H1 (cell line): ENCODE measurements at regions not wholly inside any gene's neighbourhood (a gene's known extent, or its start where the extent isn't known, plus 50 kb on each side); places are given as distances from the start of the nearest gene placed in this dataset.

Source experiments
- CTCF ChIA-PET: fragments of 300-600 bp; sonication (Branson Sonifier 250); formaldehyde crosslinking; loops from one replicate; lab custom pipeline; 2021; ENCODE audit not compliant: partially characterized antibody; lab: Charles Lee
- POLR2A ChIA-PET: fragments of 300-600 bp; sonication (Branson Sonifier 250); formaldehyde crosslinking; loops from one replicate; lab custom pipeline; 2021; ENCODE audit warnings: inconsistent platforms; ENCODE audit not compliant: partially characterized antibody; lab: Charles Lee
- DNase-seq, 2 experiments: peaks; one replicate each; pipeline versions ENCODE4 v3.0.0 to v3.0.0-alpha.2; 2010 to 2022; ENCODE audit warnings: low spot score in 2 of 2, low read depth in 1 of 2, mixed read lengths in 1 of 2
- FAIRE-seq: peaks from 2 replicates; lab custom pipeline; 2011; peaks lifted over from hg19 to GRCh38; lab: Jason Lieb, UNC
- H2AFZ ChIP-seq: 2 replicates; pipeline ENCODE4 v1.8.1; 2012; ENCODE audit warnings: low read length, inconsistent platforms
- H2AK5ac ChIP-seq: 2 replicates; pipeline ENCODE4 v1.6.1; 2013; ENCODE audit warnings: low read depth, low read length
- H2BK120ac ChIP-seq: replicated peaks from 2 replicates; pipeline ENCODE3; 2013; ENCODE audit warnings: low read depth, low read length, inconsistent platforms
- H2BK12ac ChIP-seq: 2 replicates; pipeline ENCODE4 v1.6.1; 2013; ENCODE audit warnings: low read depth, low read length
- H2BK15ac ChIP-seq: 2 replicates; pipeline ENCODE4 v1.6.1; 2013; ENCODE audit warnings: low read length
- H2BK20ac ChIP-seq: 2 replicates; pipeline ENCODE4 v1.6.1; 2013; ENCODE audit warnings: low read length
- H2BK5ac ChIP-seq: 2 replicates; pipeline ENCODE4 v1.6.1; 2013; ENCODE audit warnings: low read depth, low read length
- H3K14ac ChIP-seq: 2 replicates; pipeline ENCODE4 v1.6.1; 2013; ENCODE audit warnings: inconsistent platforms; ENCODE audit not compliant: insufficient read length
- H3K18ac ChIP-seq: 2 replicates; pipeline ENCODE4 v1.6.1; 2013; ENCODE audit warnings: low read length; ENCODE audit errors: extremely low read depth
- H3K23ac ChIP-seq: 2 replicates; pipeline ENCODE4 v1.6.1; 2013; ENCODE audit warnings: inconsistent platforms; ENCODE audit not compliant: insufficient read length
- H3K23me2 ChIP-seq: 2 replicates; pipeline ENCODE4 v1.6.1; 2013; ENCODE audit warnings: low read depth, low read length
- H3K27ac ChIP-seq: 2 replicates; pipeline ENCODE4 v1.6.1; 2011; ENCODE audit warnings: low read depth, low read length, inconsistent platforms
- H3K27me3 ChIP-seq, 4 experiments: replicated peaks in 1 of 4; 1 replicate in 1 of 4; 2 replicates in 3 of 4; pipeline versions ENCODE4 v1.6.1 to v1.8.1; 2011 to 2013; ENCODE audit warnings: low read length in 3 of 4, mild to moderate bottlenecking in 3 of 4, inconsistent platforms in 2 of 4, mixed read lengths in 2 of 4, moderate library complexity in 1 of 4; ENCODE audit not compliant: control insufficient read depth in 3 of 4, insufficient read depth in 3 of 4; ENCODE audit errors: extremely low read depth in 1 of 4
- H3K36me3 ChIP-seq, 4 experiments: 2 replicates each; pipeline versions ENCODE4 v1.6.1 to v1.8.1; 2011 to 2013; ENCODE audit warnings: mild to moderate bottlenecking in 4 of 4, low read length in 3 of 4, moderate library complexity in 2 of 4, control low read depth in 1 of 4, inconsistent platforms in 1 of 4; ENCODE audit not compliant: insufficient read depth in 4 of 4, control insufficient read depth in 2 of 4
- H3K4ac ChIP-seq: replicated peaks from 2 replicates; pipeline ENCODE3; 2013; ENCODE audit warnings: low read length, low read depth, mixed read lengths, inconsistent platforms; ENCODE audit not compliant: insufficient read length
- H3K4me1 ChIP-seq, 4 experiments: replicated peaks in 1 of 4; 1 replicate in 1 of 4; 2 replicates in 3 of 4; pipeline versions ENCODE4 v1.6.1 to v1.8.1; 2011 to 2013; ENCODE audit warnings: low read length in 3 of 4, inconsistent platforms in 2 of 4, mixed read lengths in 1 of 4; ENCODE audit not compliant: insufficient read depth in 4 of 4, control insufficient read depth in 3 of 4
- H3K4me2 ChIP-seq, 2 experiments: 2 replicates each; pipeline versions ENCODE4 v1.6.1 to v1.8.1; 2011 to 2013; ENCODE audit warnings: low read depth in 2 of 2, low read length in 2 of 2, control low read depth in 1 of 2, inconsistent platforms in 1 of 2, mild to moderate bottlenecking in 1 of 2; ENCODE audit not compliant: insufficient read depth in 1 of 2
- H3K4me3 ChIP-seq, 4 experiments: fragments of 200-600, 300-600 bp in 1 of 4; sonication (generic), shearing (Covaris generic), sonication (Bioruptor Twin) in 1 of 4; 2 replicates each; pipeline versions ENCODE4 v1.5.1 to v1.8.1; 2011 to 2016; ENCODE audit warnings: low read length in 4 of 4, low read depth in 3 of 4, control low read depth in 2 of 4, inconsistent platforms in 2 of 4, mild to moderate bottlenecking in 2 of 4, mixed read lengths in 1 of 4, moderate library complexity in 1 of 4; ENCODE audit not compliant: insufficient read depth in 2 of 4; ENCODE audit errors: extremely low read depth in 1 of 4
- H3K56ac ChIP-seq: replicated peaks from 2 replicates; pipeline ENCODE3; 2013; ENCODE audit warnings: low read depth, mild to moderate bottlenecking, mixed read lengths, low read length, inconsistent platforms; ENCODE audit not compliant: insufficient read length
- H3K79me1 ChIP-seq: 2 replicates; pipeline ENCODE4 v1.6.1; 2013; ENCODE audit warnings: low read depth, low read length, control low read depth
- H3K79me2 ChIP-seq, 2 experiments: 2 replicates each; pipeline versions ENCODE4 v1.6.1 to v1.8.1; 2012 to 2013; ENCODE audit warnings: low read length in 2 of 2, mild to moderate bottlenecking in 2 of 2, inconsistent platforms in 1 of 2; ENCODE audit not compliant: insufficient read depth in 2 of 2, control insufficient read depth in 1 of 2
- H3K9ac ChIP-seq, 4 experiments: replicated peaks in 1 of 4; 1 replicate in 1 of 4; 2 replicates in 3 of 4; pipeline versions ENCODE4 v1.6.1 to v1.8.1; 2011 to 2013; ENCODE audit warnings: low read depth in 3 of 4, low read length in 3 of 4, control low read depth in 2 of 4, mild to moderate bottlenecking in 2 of 4, moderate library complexity in 2 of 4, inconsistent platforms in 1 of 4; ENCODE audit errors: extremely low read depth in 1 of 4
- H3K9me3 ChIP-seq, 2 experiments: 2 replicates each; pipeline versions ENCODE4 v1.6.1 to v1.8.1; 2012 to 2013; ENCODE audit warnings: mild to moderate bottlenecking in 2 of 2, moderate library complexity in 2 of 2, control low read depth in 1 of 2, inconsistent platforms in 1 of 2, low read depth in 1 of 2, low read length in 1 of 2, mixed read lengths in 1 of 2; ENCODE audit not compliant: insufficient read depth in 2 of 2
- H4K20me1 ChIP-seq, 2 experiments: replicated peaks in 1 of 2; 2 replicates each; pipeline versions ENCODE3 to v1.8.1; 2011 to 2013; ENCODE audit warnings: inconsistent platforms in 2 of 2, low read length in 2 of 2, mild to moderate bottlenecking in 1 of 2; ENCODE audit not compliant: insufficient read depth in 2 of 2, control insufficient read depth in 1 of 2
- H4K5ac ChIP-seq: 2 replicates; pipeline ENCODE4 v1.6.1; 2013; ENCODE audit warnings: low read length, low read depth, mixed read lengths, inconsistent platforms; ENCODE audit not compliant: insufficient read length
- H4K8ac ChIP-seq: 2 replicates; pipeline ENCODE4 v1.8.0; 2013; ENCODE audit warnings: mild to moderate bottlenecking, moderate library complexity, low read length, inconsistent platforms; ENCODE audit not compliant: insufficient read depth; ENCODE audit errors: extremely low read depth
- H4K91ac ChIP-seq: replicated peaks from 2 replicates; pipeline ENCODE3; 2013; ENCODE audit warnings: low read length, mixed read lengths, inconsistent platforms; ENCODE audit not compliant: insufficient read length
- ASH2L ChIP-seq: fragments of 200-600, 300-600 bp; sonication (generic); IDR thresholded peaks from one replicate; pipeline ENCODE4 v1.7.1; 2017; ENCODE audit warnings: low read length
- ATF3 ChIP-seq: IDR thresholded peaks from 2 replicates; pipeline ENCODE4 v1.6.1; 2011; ENCODE audit warnings: low read depth, mild to moderate bottlenecking, low read length; ENCODE audit not compliant: insufficient read depth
- BACH1 ChIP-seq: IDR thresholded peaks from 2 replicates; pipeline ENCODE4 v1.6.1; 2012; ENCODE audit warnings: low read length, improper control_type of control experiment
- CEBPB ChIP-seq: IDR thresholded peaks from 2 replicates; pipeline ENCODE4 v1.6.1; 2012; ENCODE audit warnings: low read depth, low read length
- CHD1 ChIP-seq: IDR thresholded peaks from 2 replicates; pipeline ENCODE4 v1.6.1; 2012; ENCODE audit warnings: low read depth, low read length, improper control_type of control experiment
- CTBP2 ChIP-seq: IDR thresholded peaks from 2 replicates; pipeline ENCODE4 v1.7.0; 2011; ENCODE audit warnings: borderline replicate concordance, mild to moderate bottlenecking, moderate library complexity, mixed read lengths, low read length; ENCODE audit not compliant: insufficient read depth, insufficient read length
- EGR1 ChIP-seq: IDR thresholded peaks from 2 replicates; pipeline ENCODE4 v1.6.1; 2011; ENCODE audit warnings: low read depth, low read length, borderline replicate concordance
- EZH2 ChIP-seq: fragments of 200-600 bp; sonication (generic); IDR thresholded peaks from 2 replicates; pipeline ENCODE4 v1.7.1; 2012; ENCODE audit warnings: low read depth, mild to moderate bottlenecking, moderate library complexity, low read length, inconsistent platforms; ENCODE audit not compliant: severe bottlenecking
- GABPA ChIP-seq: IDR thresholded peaks from 2 replicates; pipeline ENCODE4 v1.6.1; 2011; ENCODE audit warnings: mild to moderate bottlenecking, low read length, moderate library complexity, borderline replicate concordance; ENCODE audit not compliant: insufficient read depth
- MAFK ChIP-seq: IDR thresholded peaks from 2 replicates; pipeline ENCODE4 v1.6.1; 2012; ENCODE audit warnings: low read depth, mild to moderate bottlenecking, improper control_type of control experiment, low read length
- MAX ChIP-seq: IDR thresholded peaks from 2 replicates; pipeline ENCODE4 v1.6.1; 2012; ENCODE audit warnings: inconsistent platforms
- POLR2A ChIP-seq, 2 experiments: IDR thresholded peaks; 1 replicate in 1 of 2; 2 replicates in 1 of 2; pipeline ENCODE4 v1.6.1; 2011; ENCODE audit warnings: low read depth in 2 of 2, low read length in 2 of 2, mild to moderate bottlenecking in 2 of 2; ENCODE audit errors: control extremely low read depth in 1 of 2
- POU5F1 ChIP-seq: IDR thresholded peaks from 2 replicates; pipeline ENCODE4 v1.6.1; 2011; ENCODE audit warnings: low read depth, mild to moderate bottlenecking, low read length, moderate library complexity
- SIRT6 ChIP-seq: IDR thresholded peaks from one replicate; pipeline ENCODE4 v1.7.1; 2012; ENCODE audit warnings: low read length, inconsistent platforms
- YY1 ChIP-seq: IDR thresholded peaks from 2 replicates; pipeline ENCODE4 v1.6.1; 2011; ENCODE audit warnings: low read depth, mild to moderate bottlenecking, low read length
- WGBS, 2 experiments: shearing (Covaris generic) in 1 of 2; methylation state at CpG; one replicate each; pipeline versions ENCODE4 v1.1.6 to v1.1.7; 2013 to 2015; ENCODE audit warnings: low lambda C conversion rate in 2 of 2, mixed read lengths in 2 of 2, inconsistent platforms in 1 of 2, low coverage in 1 of 2, missing lambda C conversion rate in 1 of 2; ENCODE audit not compliant: insufficient replicate concordance in 2 of 2, insufficient coverage in 1 of 2, insufficient read length in 1 of 2; ENCODE audit errors: extremely low coverage in 1 of 2, missing lambda C conversion rate in 1 of 2; 5-methylcytosine and 5-hydroxymethylcytosine counted together

DNA sequence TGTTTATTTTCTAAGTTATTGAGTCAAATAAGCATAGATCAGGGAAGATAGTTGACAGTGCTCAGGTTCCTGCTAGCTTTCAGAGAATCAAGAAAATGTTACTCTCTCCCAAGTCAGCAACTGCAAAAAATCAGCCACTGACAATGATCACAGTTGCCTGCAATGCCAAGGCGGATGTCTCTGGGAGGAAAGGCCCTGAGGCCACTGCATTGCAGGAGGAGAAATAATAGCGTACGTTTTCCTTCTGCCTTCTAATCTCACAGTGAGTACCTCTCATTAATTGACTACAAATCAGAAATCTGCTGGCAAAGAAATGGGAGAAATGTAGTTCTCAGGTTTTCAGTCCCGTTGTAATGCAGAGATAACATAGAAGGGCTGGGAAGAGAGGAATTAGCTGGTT lies 54.0 kb upstream of the SPON1 start:
- Histone ChIP-seq H3K23ac (no peak overlapping the region), H3K4me2 (no peak overlapping the region), H3K79me1 (no peaks in the 10 kb centered on the region), H3K9ac (no peak overlapping the region), H3K4me1 (no peaks in the 10 kb centered on the region), H3K56ac (no peak overlapping the region), H4K91ac (no peak overlapping the region), H2BK12ac (no peak overlapping the region), H3K36me3 (no peaks in the 10 kb centered on the region), H4K20me1 (no peaks in the 10 kb centered on the region), H2BK5ac (no peak overlapping the region), H3K4ac (no peak overlapping the region), H2BK20ac (no peak overlapping the region), H3K4me3 (no peak overlapping the region), H3K23me2 (no peaks in the 10 kb centered on the region), H4K8ac (no peak overlapping the region), H3K79me2 (no peaks in the 10 kb centered on the region), H3K9me3 (peaks cover 2 to 4% of the 10 kb centered on the region in 2 experiments; a peak in 2 of 4 replicates), H3K27me3 (peaks cover 0 to 1% (median 0%) of the 10 kb centered on the region in 4 experiments; a peak in 1 of 7 replicates), H2AK5ac (no peak overlapping the region), H3K27ac (no peak overlapping the region), H2BK120ac (no peak overlapping the region), H3K18ac (no peak overlapping the region), H2AFZ (0 out of 2 replicates have a peak overlapping the region, but pooled peaks have one; percentile 21), H4K5ac (no peak overlapping the region), H2BK15ac (no peak overlapping the region), H3K14ac (no peak overlapping the region)
- ChIA-PET POLR2A (no interaction called here), CTCF (interaction anchor here (0.7 to 3.4 kb wide), 3 partner anchors 16 to 593 kb away, joined by 3 to 14 read pairs (median 3); no protein-coding TSS in a partner anchor)
- DNase-seq: no peak
- 95% methylated on average over 4 of the region's 4 CpGs; no CpG with 5 or more reads in 1 of the 2 experiments for WGBS, 2 experiments
- FAIRE-seq: no peak
- no peak for TF ChIP-seq EGR1
- no peak for TF ChIP-seq EZH2
- no peak for TF ChIP-seq ASH2L
- no peak for TF ChIP-seq SIRT6
- no peak for TF ChIP-seq POU5F1
- no peak for TF ChIP-seq ATF3
- no peak for TF ChIP-seq CEBPB
- TF ChIP-seq CTBP2: no peak
- TF ChIP-seq BACH1: no peak
- no peak for TF ChIP-seq GABPA
- no peak for TF ChIP-seq YY1
- no peak for TF ChIP-seq MAFK
- no peak for TF ChIP-seq CHD1
- TF ChIP-seq POLR2A (IDR thresholded peaks at IDR 0.05; ENCODE audit: control extremely low read depth in 1 of 2, low read depth in 2 of 2, low read length in 2 of 2): no peak
- no peak for TF ChIP-seq MAX
